Activated CD8-positive, alpha-beta T cell treated with anti-CD3 and anti-CD28 coated beads, Interleukin-2, amount 10 ng/mL, durations not matched to agents 7 days and 5 days (primary cell): ENCODE measurements at regions not wholly inside any gene's neighbourhood (a gene's known extent, or its start where the extent isn't known, plus 50 kb on each side); places are given as distances from the start of the nearest gene placed in this dataset.

Experiments used
- ATAC-seq: fragments of 150-1000 bp; cut with Tn5 transposase; one replicate; pipeline ENCODE4 v1.10.0; 2021; ENCODE audit warnings: moderate library complexity
- CTCF ChIA-PET: fragments of 350-600 bp; sonication (Branson Sonifier 250); formaldehyde crosslinking; loops from one replicate; lab custom pipeline; 2021; ENCODE audit warnings: antibody characterized with exemption; lab: Charles Lee
- POLR2A ChIA-PET: fragments of 350-600 bp; sonication (Branson Sonifier 250); formaldehyde crosslinking; loops from one replicate; lab custom pipeline; 2021; ENCODE audit warnings: antibody characterized with exemption; lab: Charles Lee
- DNase-seq: peaks from one replicate; pipeline ENCODE4 v3.0.0-alpha.2; 2020
- H3K27ac Mint-ChIP-seq: one replicate; pipeline ENCODE4 v1.8.0; 2021; ENCODE audit warnings: mild to moderate bottlenecking, mixed read lengths
- H3K27me3 Mint-ChIP-seq: one replicate; pipeline ENCODE4 v1.8.0; 2021; ENCODE audit warnings: low read depth, mixed read lengths
- H3K36me3 Mint-ChIP-seq: one replicate; pipeline ENCODE4 v1.8.0; 2021; ENCODE audit warnings: low read depth, mixed read lengths
- H3K4me1 Mint-ChIP-seq: one replicate; pipeline ENCODE4 v1.8.0; 2021; ENCODE audit warnings: low read depth, mixed read lengths
- H3K4me3 Mint-ChIP-seq: one replicate; pipeline ENCODE4 v1.8.0; 2021; ENCODE audit warnings: mild to moderate bottlenecking, mixed read lengths
- H3K9me3 Mint-ChIP-seq: one replicate; pipeline ENCODE4 v1.8.0; 2022; ENCODE audit warnings: mixed read lengths; ENCODE audit not compliant: insufficient read depth

DNA sequence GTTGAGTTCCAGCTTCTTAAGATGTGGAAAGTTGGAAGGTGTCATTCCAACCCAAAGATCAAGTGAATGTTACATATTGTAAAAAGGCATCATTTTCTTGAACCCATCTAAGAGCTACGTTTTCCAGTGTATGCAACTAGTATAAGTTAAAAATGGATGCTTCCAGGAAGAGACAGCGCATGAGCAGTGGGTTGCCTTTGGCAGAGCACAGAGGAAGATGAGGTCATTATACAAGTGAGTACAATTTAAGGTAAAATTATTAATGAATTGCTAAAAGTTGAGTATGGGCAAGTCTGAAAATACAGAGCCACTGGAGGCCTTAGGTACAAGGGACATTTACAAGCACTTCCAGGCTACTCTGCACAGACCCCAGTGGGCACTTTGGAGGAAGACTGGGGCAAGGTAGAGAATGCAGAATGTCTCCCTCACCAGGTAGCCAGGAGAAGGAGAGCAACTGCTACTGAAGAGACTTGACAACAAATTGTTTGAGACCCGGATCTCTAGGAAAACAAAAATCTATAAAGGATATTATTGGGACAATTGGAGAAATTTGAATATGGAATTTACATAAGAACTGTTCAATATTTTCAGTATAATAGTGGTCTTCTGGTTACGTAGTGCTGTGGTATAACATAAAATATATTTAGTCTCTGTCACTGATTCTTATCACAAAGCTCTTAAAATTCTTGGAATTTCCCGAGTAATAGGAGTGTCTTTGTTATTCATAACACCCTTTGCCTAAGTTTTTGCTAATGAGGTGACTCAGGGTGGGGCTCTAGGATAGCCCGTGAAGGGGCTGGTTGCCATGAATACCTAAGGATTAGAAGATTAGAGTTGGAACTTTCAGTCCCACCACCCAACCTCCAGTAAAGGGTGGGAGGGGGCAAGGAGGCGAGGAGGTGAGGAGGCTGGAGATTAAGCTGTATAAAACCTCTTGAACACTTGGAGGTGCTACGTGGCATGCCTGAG lies 129.9 kb upstream of the FER start:
- ChIA-PET POLR2A (no interaction called here), CTCF (no interaction called here)
- H3K4me1 Mint-ChIP-seq, result no peaks in the 10 kb centered on the region
- H3K27me3 Mint-ChIP-seq, result peaks cover 2% of the 10 kb centered on the region
- no peaks in the 10 kb centered on the region for H3K36me3 Mint-ChIP-seq
- no peak overlapping the region for H3K4me3 Mint-ChIP-seq
- DNase-seq, result no peak
- H3K27ac Mint-ChIP-seq, result no peak overlapping the region
- H3K9me3 Mint-ChIP-seq, result no peaks in the 10 kb centered on the region
- ATAC-seq, result no peak

DNA sequence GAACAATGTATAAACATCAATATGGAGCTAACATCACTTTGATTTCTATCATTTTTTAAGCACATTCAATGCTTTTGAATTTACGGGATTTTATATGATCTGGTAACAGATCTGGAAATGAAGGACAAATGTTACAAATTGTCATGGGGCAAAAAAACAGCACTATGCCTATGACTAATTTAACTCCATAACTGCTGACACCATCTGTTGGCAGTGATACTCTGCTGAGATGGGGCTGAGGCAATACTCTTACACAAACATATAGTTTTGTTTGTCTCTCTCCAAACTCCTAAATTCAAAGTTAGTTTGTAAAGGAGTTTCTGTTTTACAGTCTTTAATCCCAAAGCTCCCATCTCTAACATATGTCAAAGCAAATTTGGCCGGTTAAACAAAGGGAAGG lies 132.5 kb upstream of the FER start:
- Mint-ChIP-seq H3K4me3 (no peak overlapping the region), H3K9me3 (no peaks in the 10 kb centered on the region), H3K27me3 (peaks cover 2% of the 10 kb centered on the region), H3K36me3 (no peaks in the 10 kb centered on the region), H3K4me1 (no peaks in the 10 kb centered on the region), H3K27ac (no peak overlapping the region)
- no peak for DNase-seq
- CTCF ChIA-PET, result interaction anchor here (0.9 kb wide), 1 partner anchor 355 kb away, joined by 3 read pairs; no protein-coding TSS in a partner anchor
- no peak for ATAC-seq
- POLR2A ChIA-PET, result no interaction called here

DNA sequence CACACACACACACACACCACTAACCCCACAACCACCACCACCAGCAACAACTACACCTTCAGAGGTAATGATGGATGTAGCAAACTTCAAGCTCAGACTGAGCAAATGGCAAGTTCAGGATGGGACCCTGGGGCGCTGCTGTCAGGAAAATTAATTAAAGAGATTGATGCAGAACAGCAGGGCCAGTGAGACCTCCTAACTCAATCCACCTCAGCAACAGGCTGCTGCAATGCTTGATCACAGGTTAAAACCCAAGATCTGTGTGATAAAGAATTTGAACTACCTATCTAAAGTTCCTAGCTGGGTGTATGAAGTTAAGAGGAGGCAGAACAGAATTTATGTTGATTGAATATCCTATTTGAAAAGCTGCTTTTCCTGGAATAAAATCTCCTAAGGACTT lies 140.3 kb upstream of the FER start:
- H3K36me3 Mint-ChIP-seq, result no peaks in the 10 kb centered on the region
- no peak overlapping the region for H3K4me3 Mint-ChIP-seq
- H3K27ac Mint-ChIP-seq, result no peak overlapping the region
- no peaks in the 10 kb centered on the region for H3K27me3 Mint-ChIP-seq
- peaks cover 5% of the 10 kb centered on the region for H3K4me1 Mint-ChIP-seq
- no peak for DNase-seq
- ChIA-PET CTCF (no interaction called here), POLR2A (no interaction called here)
- H3K9me3 Mint-ChIP-seq, result no peaks in the 10 kb centered on the region
- ATAC-seq, result no peak

DNA sequence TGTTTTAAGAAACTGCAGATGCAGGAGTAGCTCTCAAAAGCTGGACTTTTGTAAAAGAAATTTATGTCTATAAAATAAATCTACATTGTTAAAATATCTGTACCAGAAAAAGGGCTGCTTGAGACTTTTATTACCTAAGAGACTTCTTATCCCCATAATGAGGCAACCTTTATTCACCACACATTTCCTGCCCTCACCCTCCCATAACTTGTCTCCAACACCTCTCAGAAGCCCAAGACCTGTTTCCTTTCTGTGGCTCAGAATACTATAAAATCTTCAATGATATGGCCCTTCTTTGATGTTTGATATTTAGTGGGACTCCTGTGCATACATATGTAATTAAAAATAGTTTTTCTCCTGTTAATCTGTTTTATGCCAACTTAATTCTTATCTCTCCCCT lies 141.5 kb upstream of the FER start:
- CTCF ChIA-PET, result no interaction called here
- Mint-ChIP-seq H3K9me3 (no peaks in the 10 kb centered on the region), H3K27me3 (no peaks in the 10 kb centered on the region), H3K27ac (no peak overlapping the region), H3K4me1 (peaks cover 5% of the 10 kb centered on the region), H3K36me3 (no peaks in the 10 kb centered on the region), H3K4me3 (no peak overlapping the region)
- no peak for ATAC-seq
- POLR2A ChIA-PET, result no interaction called here
- DNase-seq, result peak; percentile 26

DNA sequence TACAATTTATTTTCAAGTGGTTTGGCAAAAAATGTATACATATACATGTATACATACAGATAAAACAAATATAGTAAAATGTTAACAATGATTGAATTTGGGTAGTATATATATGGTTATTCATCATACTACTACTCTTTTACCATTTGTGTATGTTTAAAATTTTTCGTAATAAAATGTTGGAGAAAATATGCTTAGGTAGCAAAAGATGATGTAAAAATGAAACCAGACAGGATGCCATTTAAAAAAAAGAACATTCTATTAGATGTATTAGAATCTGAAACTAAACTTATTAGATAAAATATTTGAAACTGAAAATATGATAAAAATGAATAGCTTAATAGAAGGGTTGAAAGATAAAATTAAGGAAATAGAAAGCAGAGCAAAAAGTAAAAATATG lies 144.9 kb upstream of the FER start:
- Mint-ChIP-seq H3K36me3 (no peaks in the 10 kb centered on the region), H3K4me1 (peaks cover 5% of the 10 kb centered on the region), H3K9me3 (no peaks in the 10 kb centered on the region), H3K4me3 (no peak overlapping the region), H3K27me3 (no peaks in the 10 kb centered on the region), H3K27ac (no peak overlapping the region)
- no peak for DNase-seq
- POLR2A ChIA-PET, result no interaction called here
- no peak for ATAC-seq
- CTCF ChIA-PET, result no interaction called here

DNA sequence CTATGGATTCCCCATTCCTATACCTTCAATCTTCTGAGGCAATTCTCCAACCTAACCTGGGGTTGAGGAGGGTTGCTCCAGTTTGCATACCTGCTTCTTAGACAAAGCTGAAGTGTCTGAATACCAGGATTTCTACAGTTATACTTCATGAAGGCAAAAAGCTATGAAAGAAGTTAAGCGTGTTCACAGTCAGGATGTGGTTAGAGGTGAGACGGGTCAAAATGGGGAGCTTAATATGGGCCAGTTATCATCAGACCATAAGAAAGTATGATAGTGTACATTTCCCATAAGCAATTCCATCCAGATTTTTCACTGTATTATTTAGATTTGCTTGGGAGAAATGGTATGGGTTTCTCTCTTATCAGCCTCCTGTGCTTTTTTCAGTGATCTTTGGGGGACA lies 156.9 kb upstream of the FER start:
- ATAC-seq (no peak), DNase-seq (no peak)
- H3K4me3 Mint-ChIP-seq, result no peak overlapping the region
- no peaks in the 10 kb centered on the region for H3K36me3 Mint-ChIP-seq
- H3K4me1 Mint-ChIP-seq, result no peaks in the 10 kb centered on the region
- CTCF ChIA-PET, result no interaction called here
- peaks cover 1% of the 10 kb centered on the region for H3K27me3 Mint-ChIP-seq
- POLR2A ChIA-PET, result no interaction called here
- no peak overlapping the region for H3K27ac Mint-ChIP-seq
- no peaks in the 10 kb centered on the region for H3K9me3 Mint-ChIP-seq

DNA sequence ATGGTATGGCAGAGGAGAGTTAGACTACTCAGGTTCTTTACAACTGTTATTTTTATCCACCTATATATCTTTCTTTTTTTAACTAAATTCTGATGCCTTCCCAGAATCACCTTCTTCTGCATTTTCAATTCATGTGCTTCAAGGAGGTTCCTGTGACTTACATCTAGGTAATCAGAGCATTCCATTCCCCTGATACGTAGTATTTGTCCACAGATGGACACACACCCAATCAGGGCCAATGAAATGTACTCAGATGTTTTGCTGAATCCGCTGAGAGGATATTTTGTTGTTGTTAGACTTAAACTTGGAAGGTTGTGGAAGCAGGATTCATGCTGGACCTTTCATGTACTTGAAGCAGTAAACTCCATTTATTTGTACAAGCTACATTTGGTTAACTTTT lies 159.4 kb upstream of the FER start:
- ChIA-PET POLR2A (no interaction called here), CTCF (no interaction called here)
- DNase-seq, result no peak
- Mint-ChIP-seq H3K27me3 (peaks cover 4% of the 10 kb centered on the region), H3K27ac (no peak overlapping the region), H3K4me3 (no peak overlapping the region), H3K4me1 (no peaks in the 10 kb centered on the region), H3K9me3 (no peaks in the 10 kb centered on the region), H3K36me3 (no peaks in the 10 kb centered on the region)
- ATAC-seq, result no peak

DNA sequence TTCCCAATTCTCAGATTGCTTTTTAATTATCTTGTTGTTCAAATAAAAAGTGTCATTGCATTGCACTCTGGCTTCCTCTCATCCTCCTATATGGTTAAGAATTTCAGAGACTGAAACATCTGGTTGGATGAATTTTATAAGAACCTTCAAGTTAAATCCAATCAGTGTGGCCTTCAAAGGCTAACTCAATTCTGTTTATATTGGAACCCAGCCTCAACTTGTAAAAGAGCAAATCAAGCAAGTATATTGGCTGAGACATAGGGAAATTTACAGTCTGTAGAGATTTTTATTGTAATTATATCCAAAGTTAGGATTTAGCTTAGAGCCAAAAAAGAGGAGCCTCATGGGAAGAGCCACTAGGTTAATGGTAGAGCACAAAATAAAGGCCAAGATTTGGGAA lies 159.9 kb upstream of the FER start:
- Mint-ChIP-seq H3K9me3 (no peaks in the 10 kb centered on the region), H3K27me3 (peaks cover 4% of the 10 kb centered on the region), H3K4me3 (no peak overlapping the region), H3K27ac (no peak overlapping the region), H3K4me1 (no peaks in the 10 kb centered on the region), H3K36me3 (no peaks in the 10 kb centered on the region)
- ChIA-PET POLR2A (no interaction called here), CTCF (no interaction called here)
- ATAC-seq (no peak), DNase-seq (no peak)

DNA sequence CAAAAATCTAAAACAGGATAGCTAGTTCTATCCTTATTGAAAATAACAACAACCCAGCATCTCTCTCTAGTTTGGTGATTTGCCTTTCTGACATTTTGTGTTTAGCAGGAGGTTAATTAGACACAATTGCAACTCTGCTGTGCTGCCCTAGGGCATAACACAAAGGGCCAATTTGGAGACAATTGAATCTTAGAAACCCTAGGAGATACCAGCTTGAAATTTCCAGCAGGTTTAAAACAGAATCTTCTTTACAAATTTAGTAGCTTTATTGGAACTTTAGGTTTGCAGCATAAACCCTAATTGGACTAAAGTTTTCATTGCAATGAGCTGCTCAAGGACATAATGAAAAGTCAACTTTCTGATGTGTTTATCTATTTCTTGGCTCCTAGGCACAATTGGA lies 166.7 kb upstream of the FER start:
- no peak for DNase-seq
- no peak for ATAC-seq
- ChIA-PET POLR2A (no interaction called here), CTCF (no interaction called here)
- Mint-ChIP-seq H3K4me3 (no peak overlapping the region), H3K27ac (no peak overlapping the region), H3K27me3 (peaks cover 10% of the 10 kb centered on the region), H3K36me3 (no peaks in the 10 kb centered on the region), H3K9me3 (no peaks in the 10 kb centered on the region), H3K4me1 (no peaks in the 10 kb centered on the region)

DNA sequence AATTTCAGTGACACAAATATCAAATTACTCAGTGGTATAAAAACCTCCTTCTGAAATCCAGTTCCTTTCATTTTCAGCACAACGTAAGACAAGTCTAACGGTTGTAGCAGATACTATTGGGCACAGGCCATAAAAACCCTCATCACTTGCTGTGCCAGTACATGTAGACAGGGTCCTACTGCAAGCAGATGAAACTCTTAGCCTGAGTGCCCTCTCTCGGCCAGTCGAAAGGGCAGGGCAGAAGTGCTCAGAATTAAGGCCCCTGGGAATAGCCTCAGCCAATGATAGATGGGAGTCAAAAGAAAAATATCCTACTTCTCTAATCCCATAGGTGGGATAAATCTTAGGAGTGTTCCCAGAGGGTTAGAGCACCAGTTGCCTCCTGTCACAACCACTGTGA lies 168.5 kb upstream of the FER start:
- peaks cover 6% of the 10 kb centered on the region for H3K27me3 Mint-ChIP-seq
- POLR2A ChIA-PET, result no interaction called here
- ATAC-seq (no peak), DNase-seq (no peak)
- CTCF ChIA-PET, result interaction anchor here (0.6 kb wide), 1 partner anchor 319 kb away, joined by 3 read pairs; no protein-coding TSS in a partner anchor
- H3K9me3 Mint-ChIP-seq, result no peaks in the 10 kb centered on the region
- H3K36me3 Mint-ChIP-seq, result no peaks in the 10 kb centered on the region
- no peaks in the 10 kb centered on the region for H3K4me1 Mint-ChIP-seq
- H3K4me3 Mint-ChIP-seq, result no peak overlapping the region
- no peak overlapping the region for H3K27ac Mint-ChIP-seq

DNA sequence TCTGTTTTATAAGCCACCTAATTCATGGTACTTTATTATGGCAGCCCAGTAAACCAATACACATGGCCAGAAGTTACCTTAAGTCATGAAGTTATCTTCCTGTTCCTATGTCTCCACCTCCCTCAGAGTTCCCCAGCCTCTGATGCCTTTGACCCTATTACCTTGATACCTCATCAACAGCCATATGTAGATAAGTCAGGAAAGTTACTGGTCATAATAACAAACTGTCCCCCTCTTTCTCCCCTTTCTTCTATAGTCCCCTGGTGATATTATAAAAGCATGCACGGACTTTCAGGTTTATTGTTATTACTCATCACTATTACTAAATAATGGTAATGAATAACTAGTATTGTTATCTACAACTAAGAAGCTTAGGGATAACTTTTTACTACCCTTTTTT lies 168.9 kb upstream of the FER start:
- DNase-seq (no peak), ATAC-seq (no peak)
- Mint-ChIP-seq H3K9me3 (no peaks in the 10 kb centered on the region), H3K36me3 (no peaks in the 10 kb centered on the region), H3K27me3 (peaks cover 6% of the 10 kb centered on the region), H3K4me1 (no peaks in the 10 kb centered on the region), H3K27ac (no peak overlapping the region), H3K4me3 (no peak overlapping the region)
- POLR2A ChIA-PET, result no interaction called here
- CTCF ChIA-PET, result interaction anchor here (0.6 kb wide), 1 partner anchor 318 kb away, joined by 3 read pairs; no protein-coding TSS in a partner anchor

DNA sequence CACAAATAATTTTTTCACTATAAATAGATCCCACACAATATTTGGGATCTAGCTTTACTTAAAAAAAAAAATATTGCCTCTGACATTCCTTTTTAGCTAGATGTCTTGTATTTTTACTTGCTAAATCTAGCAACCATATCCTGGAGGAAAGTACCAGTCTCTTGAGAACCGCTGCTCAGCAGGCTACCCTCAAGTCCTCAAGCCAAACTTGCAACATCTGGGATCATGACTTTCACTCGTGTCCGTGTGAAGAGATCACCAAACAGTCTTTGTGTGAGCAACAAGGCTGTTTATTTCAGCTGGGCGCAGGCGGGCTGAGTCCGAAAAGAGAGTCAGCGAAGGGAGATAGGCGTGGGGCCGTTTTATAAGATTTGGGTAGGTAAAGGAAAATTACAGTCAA lies 180.3 kb upstream of the FER start:
- no peak overlapping the region for H3K27ac Mint-ChIP-seq
- DNase-seq (no peak), ATAC-seq (no peak)
- peaks cover 3% of the 10 kb centered on the region for H3K27me3 Mint-ChIP-seq
- H3K4me1 Mint-ChIP-seq, result no peaks in the 10 kb centered on the region
- H3K9me3 Mint-ChIP-seq, result no peaks in the 10 kb centered on the region
- ChIA-PET CTCF (no interaction called here), POLR2A (no interaction called here)
- H3K4me3 Mint-ChIP-seq, result no peak overlapping the region
- H3K36me3 Mint-ChIP-seq, result no peaks in the 10 kb centered on the region
